IMR-90 (cell line): ENCODE measurements at regions not wholly inside any gene's neighbourhood (a gene's known extent, or its start where the extent isn't known, plus 50 kb on each side); places are given as distances from the start of the nearest gene placed in this dataset.

Experiments
- CEBPB ChIP-seq: IDR thresholded peaks from 2 replicates; pipeline ENCODE4 v1.6.1; 2012; ENCODE audit warnings: low read depth, low read length, improper control_type of control experiment
- FOS ChIP-seq: fragments of 150-350 bp; IDR thresholded peaks from 2 replicates; pipeline ENCODE4 v1.6.1; 2016; ENCODE audit warnings: low read depth, low read length
- MAFK ChIP-seq: IDR thresholded peaks from 2 replicates; pipeline ENCODE4 v1.6.1; 2012; ENCODE audit warnings: low read depth, low read length, improper control_type of control experiment
- MAZ ChIP-seq: IDR thresholded peaks from 2 replicates; pipeline ENCODE4 v1.6.1; 2012; ENCODE audit warnings: low read depth, mild to moderate bottlenecking, low read length, improper control_type of control experiment, moderate library complexity, borderline replicate concordance
- MXI1 ChIP-seq: IDR thresholded peaks from 2 replicates; pipeline ENCODE4 v1.6.1; 2012; ENCODE audit warnings: low read depth, mild to moderate bottlenecking, low read length, moderate library complexity, borderline replicate concordance
- POLR2A ChIP-seq: IDR thresholded peaks from 2 replicates; pipeline ENCODE4 v1.6.1; 2012; ENCODE audit warnings: mild to moderate bottlenecking, low read depth, low read length
- RAD21 ChIP-seq: IDR thresholded peaks from 2 replicates; pipeline ENCODE4 v1.6.1; 2012; ENCODE audit warnings: low read length, improper control_type of control experiment
- RFX5 ChIP-seq: IDR thresholded peaks from 2 replicates; pipeline ENCODE4 v1.8.0; 2012; ENCODE audit warnings: low read depth, mild to moderate bottlenecking, low read length, moderate library complexity
- SMC3 ChIP-seq: fragments of 150-350 bp; IDR thresholded peaks from 2 replicates; pipeline ENCODE4 v1.6.1; 2016; ENCODE audit warnings: low read depth, mild to moderate bottlenecking, antibody characterized with exemption, low read length, moderate library complexity
- TF ChIP-seq, protein P1 (sequence below): conservative IDR thresholded peaks from 2 replicates; pipeline ENCODE4 v1.5.1; 2012; ENCODE audit warnings: mild to moderate bottlenecking, low read depth, low read length, improper control_type of control experiment
- TF ChIP-seq, protein P2 (sequence below): fragments of 150-350 bp; IDR thresholded peaks from 2 replicates; pipeline ENCODE4 v1.6.1; 2016; ENCODE audit warnings: low read depth, mild to moderate bottlenecking, low read length, moderate library complexity, borderline replicate concordance
- TF ChIP-seq, protein P3 (sequence below): fragments of 150-350 bp; IDR thresholded peaks from 2 replicates; pipeline ENCODE4 v1.6.1; 2017; ENCODE audit warnings: mild to moderate bottlenecking, antibody characterized with exemption, low read length, low read depth

DNA sequence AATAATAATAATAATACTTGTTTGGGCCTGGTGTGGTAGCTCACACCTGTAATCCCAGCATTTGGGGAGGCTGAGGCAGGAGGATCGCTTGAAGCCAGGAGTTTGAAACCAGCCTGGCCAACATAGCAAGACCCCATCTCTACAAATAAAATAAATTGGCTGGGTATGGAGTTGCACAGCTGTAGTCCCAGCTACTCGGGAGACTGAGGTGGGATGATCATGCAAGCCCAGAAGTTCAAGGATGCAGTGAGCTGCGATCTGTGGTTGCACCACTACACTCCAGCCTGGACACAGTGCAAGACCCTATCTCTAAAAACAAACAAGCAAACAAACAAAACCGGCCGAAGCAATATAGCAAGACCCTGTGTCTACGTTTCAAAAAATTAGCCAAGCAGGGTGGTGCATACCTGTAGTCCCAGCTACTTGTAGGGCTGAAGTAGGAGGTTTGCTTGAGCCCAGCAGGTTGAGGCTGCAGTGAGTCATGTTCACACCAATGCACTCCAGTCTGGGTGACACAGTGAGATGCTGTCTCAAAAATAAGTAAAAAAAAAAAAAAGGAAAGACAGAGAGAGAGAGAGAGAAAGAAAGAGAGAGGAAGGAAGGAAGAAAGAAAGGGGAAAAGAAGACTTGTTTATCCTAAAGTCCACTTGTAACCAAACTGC lies 85.6 kb upstream of the KDM7A start:
- TF ChIP-seq, protein P1, sequence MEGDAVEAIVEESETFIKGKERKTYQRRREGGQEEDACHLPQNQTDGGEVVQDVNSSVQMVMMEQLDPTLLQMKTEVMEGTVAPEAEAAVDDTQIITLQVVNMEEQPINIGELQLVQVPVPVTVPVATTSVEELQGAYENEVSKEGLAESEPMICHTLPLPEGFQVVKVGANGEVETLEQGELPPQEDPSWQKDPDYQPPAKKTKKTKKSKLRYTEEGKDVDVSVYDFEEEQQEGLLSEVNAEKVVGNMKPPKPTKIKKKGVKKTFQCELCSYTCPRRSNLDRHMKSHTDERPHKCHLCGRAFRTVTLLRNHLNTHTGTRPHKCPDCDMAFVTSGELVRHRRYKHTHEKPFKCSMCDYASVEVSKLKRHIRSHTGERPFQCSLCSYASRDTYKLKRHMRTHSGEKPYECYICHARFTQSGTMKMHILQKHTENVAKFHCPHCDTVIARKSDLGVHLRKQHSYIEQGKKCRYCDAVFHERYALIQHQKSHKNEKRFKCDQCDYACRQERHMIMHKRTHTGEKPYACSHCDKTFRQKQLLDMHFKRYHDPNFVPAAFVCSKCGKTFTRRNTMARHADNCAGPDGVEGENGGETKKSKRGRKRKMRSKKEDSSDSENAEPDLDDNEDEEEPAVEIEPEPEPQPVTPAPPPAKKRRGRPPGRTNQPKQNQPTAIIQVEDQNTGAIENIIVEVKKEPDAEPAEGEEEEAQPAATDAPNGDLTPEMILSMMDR: no peak
- TF ChIP-seq POLR2A (no peak), CEBPB (no peak), MAFK (no peak), RAD21 (no peak), MAZ (no peak), RFX5 (no peak), SMC3 (no peak), FOS (no peak), MXI1 (no peak)
- TF ChIP-seq, protein P2, sequence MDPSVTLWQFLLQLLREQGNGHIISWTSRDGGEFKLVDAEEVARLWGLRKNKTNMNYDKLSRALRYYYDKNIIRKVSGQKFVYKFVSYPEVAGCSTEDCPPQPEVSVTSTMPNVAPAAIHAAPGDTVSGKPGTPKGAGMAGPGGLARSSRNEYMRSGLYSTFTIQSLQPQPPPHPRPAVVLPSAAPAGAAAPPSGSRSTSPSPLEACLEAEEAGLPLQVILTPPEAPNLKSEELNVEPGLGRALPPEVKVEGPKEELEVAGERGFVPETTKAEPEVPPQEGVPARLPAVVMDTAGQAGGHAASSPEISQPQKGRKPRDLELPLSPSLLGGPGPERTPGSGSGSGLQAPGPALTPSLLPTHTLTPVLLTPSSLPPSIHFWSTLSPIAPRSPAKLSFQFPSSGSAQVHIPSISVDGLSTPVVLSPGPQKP: no peak
- TF ChIP-seq, protein P3, sequence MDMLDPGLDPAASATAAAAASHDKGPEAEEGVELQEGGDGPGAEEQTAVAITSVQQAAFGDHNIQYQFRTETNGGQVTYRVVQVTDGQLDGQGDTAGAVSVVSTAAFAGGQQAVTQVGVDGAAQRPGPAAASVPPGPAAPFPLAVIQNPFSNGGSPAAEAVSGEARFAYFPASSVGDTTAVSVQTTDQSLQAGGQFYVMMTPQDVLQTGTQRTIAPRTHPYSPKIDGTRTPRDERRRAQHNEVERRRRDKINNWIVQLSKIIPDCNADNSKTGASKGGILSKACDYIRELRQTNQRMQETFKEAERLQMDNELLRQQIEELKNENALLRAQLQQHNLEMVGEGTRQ: no peak
